Lung (tissue), 11 donors: ENCODE measurements at regions not wholly inside any gene's neighbourhood (a gene's known extent, or its start where the extent isn't known, plus 50 kb on each side); places are given as distances from the start of the nearest gene placed in this dataset.

Source experiments
- ATAC-seq: fragments of 200-7000 bp; cut with Tn5 transposase; one replicate; pipeline ENCODE4 v1.9.1; 2020; ENCODE audit warnings: moderate number of reproducible peaks; ENCODE audit not compliant: insufficient read depth, low FRiP score
- DNase-seq, 3 donors: peaks; one replicate each; pipeline ENCODE4 v3.0.0-alpha.2; 2013 to 2017
- H3K27ac ChIP-seq, 2 donors: one replicate each; pipeline ENCODE4 v1.5.1; 2013; ENCODE audit warnings: mild to moderate bottlenecking in 2 of 2, moderate library complexity in 2 of 2, control low read depth in 1 of 2, inconsistent platforms in 1 of 2, low read depth in 1 of 2, low read length in 1 of 2
- H3K27me3 ChIP-seq, 3 donors: one replicate each; pipeline ENCODE4 v1.5.1; 2013; ENCODE audit warnings: low read length in 2 of 3; ENCODE audit not compliant: control insufficient read depth in 3 of 3, insufficient read depth in 3 of 3
- H3K36me3 ChIP-seq, 4 donors: one replicate each; pipeline ENCODE4 v1.5.1; 2013; ENCODE audit warnings: low read length in 4 of 4, mild to moderate bottlenecking in 1 of 4, moderate library complexity in 1 of 4; ENCODE audit not compliant: control insufficient read depth in 4 of 4, insufficient read depth in 4 of 4
- H3K4me1 ChIP-seq, 5 donors: one replicate each; pipeline ENCODE4 v1.5.1; 2013; ENCODE audit warnings: low read length in 5 of 5, mild to moderate bottlenecking in 2 of 5, moderate library complexity in 1 of 5; ENCODE audit not compliant: control insufficient read depth in 5 of 5, insufficient read depth in 5 of 5
- H3K4me3 ChIP-seq: one replicate; pipeline ENCODE4 v1.5.1; 2013; ENCODE audit warnings: mild to moderate bottlenecking, control low read depth, moderate library complexity
- H3K9ac ChIP-seq, 2 donors: one replicate each; pipeline ENCODE4 v1.5.1; 2013; ENCODE audit warnings: low read length in 2 of 2, control low read depth in 1 of 2; ENCODE audit not compliant: insufficient read depth in 1 of 2
- H3K9me3 ChIP-seq, 4 donors: one replicate each; pipeline ENCODE4 v1.5.1; 2013; ENCODE audit warnings: low read length in 3 of 4, mild to moderate bottlenecking in 1 of 4, moderate library complexity in 1 of 4; ENCODE audit not compliant: control insufficient read depth in 4 of 4, insufficient read depth in 3 of 4
- CTCF ChIP-seq: IDR thresholded peaks from 2 replicates; pipeline ENCODE4 v1.5.1; 2012; ENCODE audit warnings: mild to moderate bottlenecking; ENCODE audit errors: control extremely low read depth, extremely low read depth
- WGBS, 2 donors: extraction: QIAGEN DNeasy Blood & Tissue Kit; methylation state at CpG; one replicate each; pipeline ENCODE4 v1.1.7; 2013; 5-methylcytosine and 5-hydroxymethylcytosine counted together
- donor health status: control.
- donor health status: control.
- donor health status: Bipolar disorder and iron deficiency.
- donor health status: healthy.
- donor health status: DM: yes; HTN: yes; CAD: no.

- H3K9ac ChIP-seq = no peak overlapping the region
- H3K4me3 ChIP-seq = no peak overlapping the region
- no peak for TF ChIP-seq CTCF
- no peaks in the 10 kb centered on the region for H3K27me3 ChIP-seq
- H3K4me1 ChIP-seq = no peaks in the 10 kb centered on the region
- no peak for ATAC-seq
- DNase-seq = no peak
- no peaks in the 10 kb centered on the region for H3K36me3 ChIP-seq
- no peak overlapping the region for H3K27ac ChIP-seq
- H3K9me3 ChIP-seq = peaks cover 0 to 3% (median 1%) of the 10 kb centered on the region in 4 donors
Observed at GRCh38 chr12:87775784-87776183, 253.4 kb downstream of the C12orf50 start.

GRCh38 chr12:87775051-87775450 is 254.2 kb downstream of the C12orf50 start:
- no peak for ATAC-seq
- Histone ChIP-seq H3K27ac (no peak overlapping the region), H3K36me3 (no peaks in the 10 kb centered on the region), H3K9ac (no peak overlapping the region), H3K4me1 (no peaks in the 10 kb centered on the region), H3K4me3 (no peak overlapping the region), H3K27me3 (no peaks in the 10 kb centered on the region), H3K9me3 (peaks cover 0 to 3% (median 1%) of the 10 kb centered on the region in 4 donors)
- no peak for DNase-seq
- TF ChIP-seq CTCF = no peak

GRCh38 chr12:87772401-87772800 is 256.8 kb downstream of the C12orf50 start:
- H3K27ac ChIP-seq = no peak overlapping the region
- H3K9me3 ChIP-seq = no peaks in the 10 kb centered on the region
- H3K4me1 ChIP-seq = no peaks in the 10 kb centered on the region
- H3K4me3 ChIP-seq = no peak overlapping the region
- H3K27me3 ChIP-seq = no peaks in the 10 kb centered on the region
- WGBS, 2 donors = 81 to 84% methylated on average over 2 of the region's 2 CpGs
- no peak for ATAC-seq
- DNase-seq = no peak
- TF ChIP-seq CTCF = no peak
- H3K36me3 ChIP-seq = no peaks in the 10 kb centered on the region
- H3K9ac ChIP-seq = no peak overlapping the region

- no peak overlapping the region for H3K9ac ChIP-seq
Observed at GRCh38 chr12:87768501-87769287, 260.5 kb downstream of the C12orf50 start.

More at GRCh38 chr12:87768501-87769287, 260.5 kb downstream of the C12orf50 start:
- no peaks in the 10 kb centered on the region for H3K36me3 ChIP-seq
- H3K4me1 ChIP-seq = no peaks in the 10 kb centered on the region
- DNase-seq = no peak
- WGBS, 2 donors = 72 to 73% methylated on average over 11 of the region's 11 CpGs
- no peak overlapping the region for H3K4me3 ChIP-seq
- no peak for TF ChIP-seq CTCF
- H3K9me3 ChIP-seq = no peaks in the 10 kb centered on the region
- no peak for ATAC-seq
- H3K27me3 ChIP-seq = no peaks in the 10 kb centered on the region
- no peak overlapping the region for H3K27ac ChIP-seq
